Panc1 (cell line): ENCODE measurements at regions not wholly inside any gene's neighbourhood (a gene's known extent, or its start where the extent isn't known, plus 50 kb on each side); places are given as distances from the start of the nearest gene placed in this dataset.

ENCODE experiments used
- CTCF ChIP-seq: fragments of 450-650 bp; IDR thresholded peaks from 2 replicates; pipeline ENCODE4 v1.5.1; 2017; ENCODE audit warnings: mild to moderate bottlenecking
- POLR2AphosphoS5 ChIP-seq: IDR thresholded peaks from 2 replicates; pipeline ENCODE4 v1.6.1; 2012; ENCODE audit warnings: mild to moderate bottlenecking, low read depth, low read length, moderate library complexity
- REST ChIP-seq, 2 experiments: IDR thresholded peaks; 2 replicates each; pipeline ENCODE4 v1.6.1; 2011 to 2012; ENCODE audit warnings: low read depth in 2 of 2, control low read depth in 1 of 2, low read length in 1 of 2, mild to moderate bottlenecking in 1 of 2, moderate library complexity in 1 of 2; ENCODE audit not compliant: insufficient read depth in 1 of 2

GRCh38 chr2:181807526-181807925, 84.0 kb upstream of the ITPRID2 start:
- TF ChIP-seq CTCF = no peak
- no peak for TF ChIP-seq POLR2AphosphoS5
- TF ChIP-seq REST (IDR thresholded peaks at IDR 0.05; ENCODE audit: insufficient read depth in 1 of 2, low read depth in 2 of 2, low read length in 1 of 2) = no peak
